GM21528 (cell line): ENCODE measurements at regions not wholly inside any gene's neighbourhood (a gene's known extent, or its start where the extent isn't known, plus 50 kb on each side); places are given as distances from the start of the nearest gene placed in this dataset.
A peak's percentile ranks its signal among the peaks of the same experiment; 100 is the strongest.

ENCODE experiments used
- ATAC-seq: cut with Tn5 transposase; IDR thresholded peaks from one replicate; pipeline ENCODE4 v1.9.1; 2021; ENCODE audit warnings: mild to moderate bottlenecking, moderate library complexity; ENCODE audit not compliant: unreplicated experiment, low FRiP score

DNA sequence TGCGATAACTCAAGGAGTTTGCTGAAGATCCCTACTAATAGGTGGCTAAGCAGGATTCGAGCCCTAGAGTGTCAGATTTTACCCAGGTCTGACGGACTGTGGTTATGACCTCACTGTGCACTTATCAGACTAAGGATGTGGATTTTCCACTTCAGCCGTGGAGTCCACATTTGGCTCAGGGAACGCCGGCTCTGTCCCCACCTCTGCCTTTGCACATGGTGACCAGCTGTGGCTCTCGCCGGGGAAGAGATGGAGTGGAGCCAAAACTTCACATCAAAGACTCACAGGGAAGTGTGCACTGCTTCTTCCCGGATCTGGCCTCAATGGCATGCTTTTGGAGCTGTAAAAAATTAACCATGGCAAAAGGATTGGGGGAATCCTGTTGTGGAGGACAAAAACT is 249.3 kb upstream of the APCDD1 start:
- no peak for ATAC-seq

GRCh38 chr18:10207682-10208345 is 246.6 kb upstream of the APCDD1 start:
- no peak for ATAC-seq

DNA sequence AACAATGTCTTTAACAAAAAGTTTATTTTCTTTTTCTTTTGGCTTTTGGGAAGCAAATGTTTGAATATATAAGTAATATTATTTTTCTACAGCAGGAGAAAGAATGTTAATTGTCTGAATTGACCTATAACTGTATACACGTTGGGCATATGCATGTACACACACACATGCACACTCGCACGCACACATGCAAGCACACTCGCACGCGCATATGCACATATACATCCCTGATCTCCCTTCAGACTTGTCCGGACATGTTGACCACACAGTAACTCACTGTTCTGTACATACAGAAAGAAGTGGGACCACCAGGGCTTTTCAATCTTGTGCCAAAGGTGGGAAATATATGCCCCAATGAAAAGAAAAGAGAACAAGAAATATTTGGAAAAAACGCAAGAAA is 245.1 kb upstream of the APCDD1 start:
- no peak for ATAC-seq

- no peak for ATAC-seq
Observed at GRCh38 chr18:10210057-10210633, 244.3 kb upstream of the APCDD1 start.

DNA sequence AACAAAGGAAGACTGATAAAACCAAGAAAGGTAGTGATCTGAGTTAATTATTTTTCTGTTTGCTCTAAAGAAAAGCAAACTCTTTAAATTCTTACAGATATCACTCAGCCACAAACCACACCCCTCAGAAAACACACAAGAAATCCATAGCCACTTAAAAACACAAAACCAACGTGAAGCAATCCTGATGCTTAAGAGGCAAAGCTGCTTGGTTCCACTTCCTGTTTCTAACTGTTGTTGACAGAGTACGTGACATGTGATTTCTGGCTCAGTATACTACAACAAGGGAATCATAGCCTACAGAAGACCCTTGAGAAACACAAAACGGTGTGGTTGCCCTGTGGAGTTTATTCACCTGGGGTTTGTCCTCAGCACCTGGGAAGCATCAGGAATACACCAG is 240.9 kb upstream of the APCDD1 start:
- peak; percentile 81 for ATAC-seq

GRCh38 chr18:10215446-10215845 is 239.0 kb upstream of the APCDD1 start:
- no peak for ATAC-seq

DNA sequence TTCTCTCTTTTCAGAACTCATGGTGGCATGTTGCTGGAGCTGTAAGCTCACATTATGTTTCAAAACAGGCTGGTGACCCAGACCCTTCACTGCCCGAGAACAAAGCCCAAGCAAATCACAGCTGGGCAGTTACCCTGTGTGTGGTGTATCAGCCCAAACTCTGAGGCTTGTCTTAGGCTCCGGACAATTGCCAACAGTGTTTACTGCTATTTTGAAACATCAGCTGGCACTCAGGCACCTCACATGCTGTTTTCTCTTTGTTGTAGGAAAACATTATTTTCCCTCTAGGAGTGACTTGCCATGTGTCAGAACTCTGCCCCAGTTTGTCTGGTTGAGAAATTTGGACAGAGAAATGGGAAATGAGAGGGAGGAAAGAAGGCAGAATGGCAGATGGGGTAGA is 237.6 kb upstream of the APCDD1 start:
- no peak for ATAC-seq

GRCh38 chr18:10217211-10217610 is 237.2 kb upstream of the APCDD1 start:
- no peak for ATAC-seq

DNA sequence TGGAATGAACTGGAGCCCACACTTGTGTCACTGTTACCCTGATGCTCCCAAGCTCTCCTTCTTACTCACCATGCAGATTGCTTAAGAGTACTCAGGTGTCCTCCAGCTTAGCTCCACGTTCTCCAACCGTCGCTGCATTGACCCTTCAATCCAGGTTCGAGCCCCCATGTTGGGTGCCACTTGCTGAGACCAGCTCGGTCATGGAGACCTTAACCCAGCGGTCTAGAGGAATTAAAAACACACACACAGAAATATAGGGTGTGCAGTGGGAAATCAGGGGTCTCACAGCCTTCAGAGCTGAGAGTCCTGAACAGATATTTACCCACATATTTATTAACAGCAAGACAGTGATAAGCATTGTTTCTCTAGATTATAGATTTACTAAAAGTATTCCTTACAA is 229.1 kb upstream of the APCDD1 start:
- no peak for ATAC-seq

DNA sequence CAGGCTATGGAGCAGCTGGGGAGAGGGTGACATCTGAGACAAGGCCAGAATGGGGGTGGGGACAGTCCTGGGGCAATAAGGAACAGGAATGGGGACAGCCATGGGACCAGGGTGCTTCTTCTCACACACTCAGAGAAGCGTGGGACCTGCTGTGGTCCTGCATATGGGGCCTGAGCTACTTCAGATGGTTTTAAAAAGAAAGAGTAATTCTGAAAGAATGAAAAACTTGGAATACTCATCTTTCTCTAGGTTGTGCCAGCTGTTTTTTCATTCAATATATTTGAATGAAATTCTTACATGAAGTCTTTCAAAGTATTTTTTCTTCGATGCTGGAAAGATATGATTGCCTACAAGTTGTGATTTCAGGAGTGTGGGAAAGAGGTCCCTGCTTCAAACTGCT is 227.5 kb upstream of the APCDD1 start:
- ATAC-seq = no peak

DNA sequence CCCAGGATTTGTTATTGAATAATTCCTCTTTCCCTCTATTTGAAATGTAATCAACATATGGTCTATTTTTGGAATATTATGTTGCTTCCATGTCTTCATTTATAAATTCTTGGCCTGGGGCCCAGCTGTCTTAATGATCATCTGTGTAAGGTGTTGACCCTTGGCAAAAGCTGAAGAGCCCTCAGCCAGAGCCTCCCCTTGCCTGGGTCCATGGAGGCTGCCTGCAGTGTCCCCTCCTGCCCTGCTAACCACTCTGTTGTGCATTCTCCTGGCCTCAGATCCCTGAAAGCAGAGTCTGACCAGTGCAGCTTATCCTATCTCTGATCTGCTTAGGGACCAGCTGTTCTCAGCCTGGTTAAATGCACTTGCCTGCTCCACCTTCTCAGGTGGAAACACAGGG is 226.1 kb upstream of the APCDD1 start:
- ATAC-seq = no peak

- ATAC-seq = no peak
Observed at GRCh38 chr18:10229458-10229857, 225.0 kb upstream of the APCDD1 start.

GRCh38 chr18:10230072-10230471 is 224.4 kb upstream of the APCDD1 start:
- ATAC-seq = no peak

- no peak for ATAC-seq
Observed at GRCh38 chr18:10231220-10231619, 223.2 kb upstream of the APCDD1 start.

- ATAC-seq = no peak
Observed at GRCh38 chr18:10232062-10232461, 222.4 kb upstream of the APCDD1 start.

DNA sequence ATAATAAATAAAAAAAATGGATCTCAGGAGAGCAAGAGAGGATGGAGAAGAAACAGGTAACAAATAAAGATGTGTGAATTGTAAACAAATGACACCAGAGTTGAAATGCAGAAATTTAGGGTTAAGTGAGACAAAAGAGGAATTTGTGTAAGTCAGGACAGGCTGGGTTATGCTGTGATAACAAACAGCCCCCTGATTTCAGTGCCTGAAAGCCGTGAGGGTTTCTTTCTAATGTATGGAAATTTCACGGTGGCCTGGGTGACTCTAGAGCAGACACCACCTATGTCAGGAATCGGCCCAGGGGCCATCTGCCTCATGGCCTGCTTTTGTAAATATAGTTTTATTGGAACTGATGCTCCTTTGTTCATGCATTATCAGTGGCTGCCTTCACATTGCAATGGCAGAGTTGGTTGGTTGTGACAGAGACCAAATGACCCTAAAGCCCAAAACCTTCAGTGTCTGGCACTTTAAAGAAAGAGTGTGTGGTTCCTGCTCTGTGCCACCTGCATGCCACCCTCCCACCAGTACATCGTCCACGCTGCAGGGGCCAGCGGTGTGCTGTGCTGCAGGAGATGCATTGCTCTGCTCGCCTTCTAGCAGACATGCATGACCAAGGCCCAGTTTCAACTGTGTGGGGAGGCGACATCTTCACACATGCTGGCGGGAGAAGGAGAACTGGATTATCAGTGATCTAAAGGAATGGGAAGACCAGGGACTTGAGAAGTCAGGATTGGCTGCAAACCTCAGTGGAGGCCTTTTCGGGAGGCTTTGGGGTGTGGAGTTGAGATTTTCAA is 221.2 kb upstream of the APCDD1 start:
- no peak for ATAC-seq

DNA sequence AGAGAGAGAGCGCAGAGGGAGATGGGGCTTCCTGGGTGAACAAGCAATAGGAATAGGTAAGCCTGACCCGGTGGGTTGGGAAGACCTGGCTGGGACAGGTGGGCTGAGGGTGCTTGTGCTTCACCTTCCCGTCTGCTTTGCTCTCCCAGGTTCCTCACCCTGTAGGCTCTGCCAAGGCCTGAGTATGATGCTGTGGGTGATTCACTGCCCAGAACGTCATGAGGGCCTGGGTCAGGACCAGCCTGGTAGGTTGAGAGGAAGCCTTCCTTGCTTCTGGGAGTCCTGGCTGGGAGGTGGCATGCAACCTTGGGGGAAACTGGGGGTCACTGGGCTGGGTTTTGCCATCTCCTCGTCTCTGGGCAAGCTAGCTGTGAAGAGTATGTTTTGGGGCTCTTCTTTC is 220.2 kb upstream of the APCDD1 start:
- no peak for ATAC-seq

DNA sequence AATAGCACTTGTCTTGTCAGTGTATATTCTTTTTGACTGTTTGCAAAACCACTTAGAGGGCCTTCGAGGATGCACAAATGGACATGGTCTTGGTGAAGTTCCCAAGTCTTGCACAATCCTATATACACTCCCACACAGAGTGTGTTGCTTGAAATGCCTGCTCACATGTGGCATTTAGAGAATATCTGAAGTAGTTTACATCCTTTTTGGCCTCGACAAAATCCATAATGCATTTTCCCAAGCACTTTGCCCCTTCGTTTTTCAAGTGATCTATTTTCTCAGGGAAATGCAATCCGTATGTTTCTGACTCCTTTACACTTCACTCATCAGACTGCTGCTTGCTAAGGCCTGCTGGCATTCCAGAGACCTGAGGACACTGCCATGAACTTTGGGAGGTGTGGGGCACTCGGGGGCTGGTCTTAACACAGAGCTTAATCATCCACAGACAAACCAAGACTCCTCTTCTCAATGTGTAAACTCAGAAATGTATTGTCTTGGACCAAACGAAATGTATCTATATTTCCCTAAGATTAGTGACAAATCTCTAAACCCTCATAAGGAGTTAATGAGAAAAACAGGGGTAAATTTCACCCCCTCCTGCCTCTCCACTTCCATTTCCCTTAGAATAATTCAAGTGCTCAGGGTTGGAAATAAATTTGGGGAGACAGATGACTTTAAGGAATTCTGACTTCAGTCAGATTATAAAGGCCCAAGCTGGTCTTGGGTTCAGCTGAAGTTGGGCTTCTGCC is 219.3 kb upstream of the APCDD1 start:
- no peak for ATAC-seq

DNA sequence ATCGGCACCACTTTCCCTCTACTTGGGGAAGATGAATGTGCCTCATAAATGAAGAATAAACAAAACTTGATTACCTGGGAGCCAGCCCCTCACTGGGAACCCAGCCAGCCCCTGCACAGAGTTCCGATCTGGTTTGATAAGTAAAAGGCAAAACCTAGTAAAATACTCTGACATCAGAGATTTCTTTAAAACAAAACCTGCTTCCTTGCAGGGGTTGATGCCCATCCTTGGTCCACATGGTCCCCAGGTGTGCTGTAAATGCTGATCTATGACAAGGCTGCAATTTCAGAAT is 218.8 kb upstream of the APCDD1 start:
- ATAC-seq = no peak

GRCh38 chr18:10239103-10239502 is 215.3 kb upstream of the APCDD1 start:
- no peak for ATAC-seq

DNA sequence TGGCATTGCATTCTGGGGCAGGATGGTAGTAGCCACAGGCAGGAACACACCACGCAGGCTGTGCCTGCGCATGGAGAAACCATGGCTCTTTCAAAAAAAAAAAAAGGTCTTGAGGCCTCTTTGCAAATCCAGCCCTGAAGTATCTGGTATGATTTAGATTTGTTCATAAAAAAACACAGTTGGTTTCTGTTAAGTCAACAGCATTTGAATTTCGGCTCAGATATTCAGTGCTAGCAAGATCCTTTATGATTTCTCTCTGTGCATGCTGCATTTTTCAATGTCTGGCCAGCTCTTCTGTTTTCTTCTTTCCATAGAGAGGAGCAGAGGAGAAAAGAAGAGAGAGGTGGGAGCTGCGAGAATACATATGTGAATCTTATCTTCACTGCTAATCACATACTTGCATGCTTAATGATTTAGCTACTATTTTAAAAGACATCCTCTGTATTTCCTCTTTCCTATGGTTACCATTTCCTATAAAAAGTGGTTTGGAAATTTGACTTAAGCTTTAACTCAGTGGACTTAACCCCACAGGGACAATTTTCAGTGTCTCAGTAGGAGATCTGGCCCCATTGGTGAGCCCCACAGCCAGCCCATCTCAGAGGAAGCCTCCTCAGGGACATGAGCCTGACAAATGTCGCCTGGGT is 214.3 kb upstream of the APCDD1 start:
- ATAC-seq = no peak
